IMR-90 (cell line): ENCODE measurements at regions not wholly inside any gene's neighbourhood (a gene's known extent, or its start where the extent isn't known, plus 50 kb on each side); places are given as distances from the start of the nearest gene placed in this dataset.

Source experiments
- ATAC-seq: fragments of 200-7000 bp; cut with Tn5 transposase; 2 replicates; pipeline ENCODE4 v1.9.1; 2020; ENCODE audit warnings: low read depth, mild to moderate bottlenecking, moderate library complexity
- BruUV-seq: library from RNA; stranded (reverse); fragments of 400-500 nt; replicated peaks from 2 replicates; lab custom pipeline; 2021; lab: Mats Ljungman, UMichigan
- CTCF ChIA-PET: fragments of 300-600 bp; formaldehyde crosslinking; extraction: SDS; loops from one replicate; lab custom pipeline; 2021; ENCODE audit warnings: antibody characterized with exemption; lab: Yijun Ruan, JAX
- POLR2A ChIA-PET: fragments of 300-600 bp; sonication (Branson Sonifier 250); formaldehyde crosslinking; loops from one replicate; lab custom pipeline; 2022; ENCODE audit warnings: antibody characterized with exemption; ENCODE audit not compliant: unreplicated experiment; lab: Charles Lee
- DNase-seq: peaks from one replicate; pipeline ENCODE4 v3.0.0; 2013
- H2AFZ ChIP-seq: replicated peaks from 2 replicates; pipeline ENCODE3; 2013; ENCODE audit warnings: low read length, mild to moderate bottlenecking; ENCODE audit not compliant: poor library complexity
- H2AK5ac ChIP-seq: 2 replicates; pipeline ENCODE4 v1.6.1; 2013; ENCODE audit warnings: low read depth, low read length, inconsistent platforms
- H2AK9ac ChIP-seq: replicated peaks from 2 replicates; pipeline ENCODE3; 2013; ENCODE audit warnings: mild to moderate bottlenecking, low read depth, low read length, moderate library complexity; ENCODE audit not compliant: poor library complexity
- H2BK120ac ChIP-seq: 2 replicates; pipeline ENCODE4 v1.6.1; 2013; ENCODE audit warnings: low read depth, low read length, inconsistent platforms
- H2BK15ac ChIP-seq: 3 replicates; pipeline ENCODE4 v1.6.1; 2013; ENCODE audit warnings: low read depth, low read length, inconsistent platforms
- H2BK20ac ChIP-seq: 2 replicates; pipeline ENCODE4 v1.6.1; 2013; ENCODE audit warnings: low read depth, mild to moderate bottlenecking, inconsistent platforms, low read length, moderate library complexity
- H2BK5ac ChIP-seq: 2 replicates; pipeline ENCODE4 v1.6.1; 2013; ENCODE audit warnings: mild to moderate bottlenecking, low read depth, low read length, inconsistent platforms; ENCODE audit not compliant: poor library complexity, severe bottlenecking
- H3K14ac ChIP-seq: replicated peaks from 2 replicates; pipeline ENCODE4 v1.6.1; 2013; ENCODE audit warnings: low read depth, low read length, inconsistent platforms
- H3K18ac ChIP-seq: 2 replicates; pipeline ENCODE4 v1.6.1; 2013; ENCODE audit warnings: low read depth, low read length, control low read depth
- H3K23ac ChIP-seq: 2 replicates; pipeline ENCODE4 v1.6.1; 2013; ENCODE audit warnings: low read depth, low read length, inconsistent platforms
- H3K27ac ChIP-seq: 2 replicates; pipeline ENCODE4 v1.5.1; 2013; ENCODE audit warnings: mild to moderate bottlenecking, control low read depth, low read length; ENCODE audit not compliant: insufficient read depth
- H3K27me3 ChIP-seq: 2 replicates; pipeline ENCODE4 v1.6.1; 2013; ENCODE audit warnings: low read length; ENCODE audit not compliant: control insufficient read depth, insufficient read depth
- H3K36me3 ChIP-seq: 2 replicates; pipeline ENCODE4 v1.6.1; 2013; ENCODE audit warnings: low read length, mixed read lengths; ENCODE audit not compliant: control insufficient read depth, insufficient read depth
- H3K4ac ChIP-seq: 2 replicates; pipeline ENCODE4 v1.6.1; 2013; ENCODE audit warnings: low read depth, low read length, inconsistent platforms
- H3K4me1 ChIP-seq: 2 replicates; pipeline ENCODE4 v1.6.1; 2013; ENCODE audit warnings: low read length, mixed read lengths; ENCODE audit not compliant: control insufficient read depth, insufficient read depth
- H3K4me2 ChIP-seq: 2 replicates; pipeline ENCODE4 v1.6.1; 2013; ENCODE audit warnings: low read depth, mild to moderate bottlenecking, control low read depth, low read length, moderate library complexity
- H3K4me3 ChIP-seq: 2 replicates; pipeline ENCODE4 v1.5.1; 2013; ENCODE audit warnings: low read depth, mild to moderate bottlenecking, control low read depth, low read length, moderate library complexity; ENCODE audit not compliant: insufficient read depth
- H3K56ac ChIP-seq: 2 replicates; pipeline ENCODE4 v1.6.1; 2013; ENCODE audit warnings: low read length, inconsistent platforms; ENCODE audit not compliant: insufficient read depth; ENCODE audit errors: extremely low read depth
- H3K79me1 ChIP-seq, 2 experiments: 2 replicates each; pipeline ENCODE4 v1.6.1; 2013; ENCODE audit warnings: low read length in 2 of 2, inconsistent platforms in 1 of 2, low read depth in 1 of 2
- H3K9ac ChIP-seq: 2 replicates; pipeline ENCODE4 v1.6.1; 2013; ENCODE audit warnings: low read depth, low read length, control low read depth
- H3K9me1 ChIP-seq: 2 replicates; pipeline ENCODE4 v1.6.1; 2013; ENCODE audit warnings: low read length, inconsistent platforms; ENCODE audit not compliant: insufficient read depth
- H3K9me3 ChIP-seq: 2 replicates; pipeline ENCODE4 v1.6.1; 2013; ENCODE audit warnings: low read length; ENCODE audit not compliant: control insufficient read depth, insufficient read depth
- H4K20me1 ChIP-seq: 2 replicates; pipeline ENCODE4 v1.6.1; 2013; ENCODE audit warnings: low read length, inconsistent platforms; ENCODE audit not compliant: insufficient read depth
- H4K5ac ChIP-seq: 2 replicates; pipeline ENCODE4 v1.6.1; 2013; ENCODE audit warnings: mild to moderate bottlenecking, low read depth, low read length, control low read depth
- H4K8ac ChIP-seq, 2 experiments: 2 replicates each; pipeline ENCODE4 v1.6.1; 2013; ENCODE audit warnings: low read depth in 2 of 2, low read length in 2 of 2, control low read depth in 1 of 2, inconsistent platforms in 1 of 2
- H4K91ac ChIP-seq: 2 replicates; pipeline ENCODE4 v1.6.1; 2013; ENCODE audit warnings: low read depth, low read length, inconsistent platforms; ENCODE audit not compliant: insufficient read depth
- CEBPB ChIP-seq: IDR thresholded peaks from 2 replicates; pipeline ENCODE4 v1.6.1; 2012; ENCODE audit warnings: low read depth, low read length, improper control_type of control experiment
- CHD1 ChIP-seq: IDR thresholded peaks from 2 replicates; pipeline ENCODE4 v1.6.1; 2012; ENCODE audit warnings: low read depth, low read length, improper control_type of control experiment
- FOS ChIP-seq: fragments of 150-350 bp; IDR thresholded peaks from 2 replicates; pipeline ENCODE4 v1.6.1; 2016; ENCODE audit warnings: low read depth, low read length
- MAZ ChIP-seq: IDR thresholded peaks from 2 replicates; pipeline ENCODE4 v1.6.1; 2012; ENCODE audit warnings: low read depth, mild to moderate bottlenecking, low read length, improper control_type of control experiment, moderate library complexity, borderline replicate concordance
- NFE2L2 ChIP-seq: fragments of 150-350 bp; IDR thresholded peaks from 2 replicates; pipeline ENCODE4 v1.6.1; 2016; ENCODE audit warnings: low read depth, mild to moderate bottlenecking, low read length
- POLR2A ChIP-seq: IDR thresholded peaks from 2 replicates; pipeline ENCODE4 v1.6.1; 2012; ENCODE audit warnings: mild to moderate bottlenecking, low read depth, low read length
- WGBS, 2 experiments: methylation state at CpG; one replicate each; pipeline versions ENCODE4 v1.1.5 to v1.1.7; 2013; ENCODE audit warnings: missing lambda C conversion rate in 2 of 2; ENCODE audit not compliant: insufficient read length in 1 of 2; ENCODE audit errors: extremely low coverage in 2 of 2; 5-methylcytosine and 5-hydroxymethylcytosine counted together
- dilution Hi-C: fragments of 300-500 bp; cut with HindIII; formaldehyde crosslinking; loops from one replicate; pipeline ENCODE4 v1.14.3; 2018; ENCODE audit warnings: low sequenced_read_pairs; ENCODE audit not compliant: unreplicated experiment
- in situ Hi-C: fragments of 300-500 bp; cut with MboI; formaldehyde crosslinking; loops from 3 replicates; pipeline ENCODE4 v1.14.3; 2019; ENCODE audit warnings: low sequenced_read_pairs, inconsistent platforms, mixed read lengths
- intact Hi-C: fragments of 100-400 bp; cut with micrococcal nuclease; formaldehyde crosslinking; loops from 2 replicates; pipeline ENCODE4 v1.10.0; 2022
- TF ChIP-seq, protein P1 (sequence below): fragments of 150-350 bp; IDR thresholded peaks from 2 replicates; pipeline ENCODE4 v1.6.1; 2016; ENCODE audit warnings: low read depth, mild to moderate bottlenecking, low read length, moderate library complexity, borderline replicate concordance
- TF ChIP-seq, protein P2 (sequence below): fragments of 150-350 bp; IDR thresholded peaks from 2 replicates; pipeline ENCODE4 v1.6.1; 2017; ENCODE audit warnings: mild to moderate bottlenecking, antibody characterized with exemption, low read length, low read depth
- TF ChIP-seq, protein P3 (sequence below): conservative IDR thresholded peaks from 2 replicates; pipeline ENCODE4 v1.5.1; 2012; ENCODE audit warnings: mild to moderate bottlenecking, low read depth, low read length, improper control_type of control experiment

DNA sequence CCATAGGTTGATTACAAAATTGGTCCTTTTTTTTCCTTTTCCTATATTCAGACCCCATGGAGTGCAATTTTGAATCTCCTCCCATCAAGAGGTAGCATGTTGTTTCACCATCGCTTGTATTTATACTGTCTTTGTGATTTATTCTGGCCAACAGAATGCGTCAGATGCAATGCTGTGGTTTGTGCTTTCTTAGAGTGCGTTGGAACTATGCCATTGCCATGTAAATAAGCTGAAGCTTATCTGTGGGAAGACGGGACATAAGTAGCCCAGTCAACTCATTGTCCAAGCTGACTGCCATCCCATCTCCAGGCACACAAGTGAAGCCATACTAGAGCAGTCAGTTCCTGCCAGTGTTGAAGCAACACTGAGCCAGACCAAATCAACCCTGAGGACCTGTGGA lies 1339.3 kb upstream of the GOT2 start:
- no peak overlapping the region for H3K9ac ChIP-seq
- H3K23ac ChIP-seq: no peak overlapping the region
- H3K56ac ChIP-seq: no peak overlapping the region
- no peaks in the 10 kb centered on the region for H3K27me3 ChIP-seq
- no peak overlapping the region for H2BK20ac ChIP-seq
- H2BK120ac ChIP-seq: no peak overlapping the region
- no peaks in the 10 kb centered on the region for H3K4me1 ChIP-seq
- no peak overlapping the region for H2AFZ ChIP-seq
- H3K18ac ChIP-seq: no peak overlapping the region
- no peaks in the 10 kb centered on the region for H3K9me1 ChIP-seq
- H3K4me3 ChIP-seq: no peak overlapping the region
- no peak overlapping the region for H3K27ac ChIP-seq
- H4K8ac ChIP-seq: no peak overlapping the region
- POLR2A ChIA-PET: no interaction called here
- H3K36me3 ChIP-seq: no peaks in the 10 kb centered on the region
- no CpG with 5 or more reads among the region's 4 CpGs for WGBS, 2 experiments
- no peaks in the 10 kb centered on the region for H3K79me1 ChIP-seq
- no peak overlapping the region for H4K5ac ChIP-seq
- H3K4ac ChIP-seq: no peak overlapping the region
- CTCF ChIA-PET: no interaction called here
- H3K4me2 ChIP-seq: no peak overlapping the region
- in situ Hi-C loops (no loop called here), intact Hi-C loops (no loop called here), dilution Hi-C loops (no loop called here)
- no peak overlapping the region for H3K14ac ChIP-seq
- no TSS peak for BruUV-seq
- no peak for TF ChIP-seq NFE2L2
- no peak for TF ChIP-seq POLR2A
- TF ChIP-seq, protein P1, sequence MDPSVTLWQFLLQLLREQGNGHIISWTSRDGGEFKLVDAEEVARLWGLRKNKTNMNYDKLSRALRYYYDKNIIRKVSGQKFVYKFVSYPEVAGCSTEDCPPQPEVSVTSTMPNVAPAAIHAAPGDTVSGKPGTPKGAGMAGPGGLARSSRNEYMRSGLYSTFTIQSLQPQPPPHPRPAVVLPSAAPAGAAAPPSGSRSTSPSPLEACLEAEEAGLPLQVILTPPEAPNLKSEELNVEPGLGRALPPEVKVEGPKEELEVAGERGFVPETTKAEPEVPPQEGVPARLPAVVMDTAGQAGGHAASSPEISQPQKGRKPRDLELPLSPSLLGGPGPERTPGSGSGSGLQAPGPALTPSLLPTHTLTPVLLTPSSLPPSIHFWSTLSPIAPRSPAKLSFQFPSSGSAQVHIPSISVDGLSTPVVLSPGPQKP: no peak
- TF ChIP-seq, protein P2, sequence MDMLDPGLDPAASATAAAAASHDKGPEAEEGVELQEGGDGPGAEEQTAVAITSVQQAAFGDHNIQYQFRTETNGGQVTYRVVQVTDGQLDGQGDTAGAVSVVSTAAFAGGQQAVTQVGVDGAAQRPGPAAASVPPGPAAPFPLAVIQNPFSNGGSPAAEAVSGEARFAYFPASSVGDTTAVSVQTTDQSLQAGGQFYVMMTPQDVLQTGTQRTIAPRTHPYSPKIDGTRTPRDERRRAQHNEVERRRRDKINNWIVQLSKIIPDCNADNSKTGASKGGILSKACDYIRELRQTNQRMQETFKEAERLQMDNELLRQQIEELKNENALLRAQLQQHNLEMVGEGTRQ: no peak
- no peak for TF ChIP-seq CEBPB
- no peak for TF ChIP-seq CHD1
- no peak for TF ChIP-seq MAZ
- TF ChIP-seq FOS: no peak
- TF ChIP-seq, protein P3, sequence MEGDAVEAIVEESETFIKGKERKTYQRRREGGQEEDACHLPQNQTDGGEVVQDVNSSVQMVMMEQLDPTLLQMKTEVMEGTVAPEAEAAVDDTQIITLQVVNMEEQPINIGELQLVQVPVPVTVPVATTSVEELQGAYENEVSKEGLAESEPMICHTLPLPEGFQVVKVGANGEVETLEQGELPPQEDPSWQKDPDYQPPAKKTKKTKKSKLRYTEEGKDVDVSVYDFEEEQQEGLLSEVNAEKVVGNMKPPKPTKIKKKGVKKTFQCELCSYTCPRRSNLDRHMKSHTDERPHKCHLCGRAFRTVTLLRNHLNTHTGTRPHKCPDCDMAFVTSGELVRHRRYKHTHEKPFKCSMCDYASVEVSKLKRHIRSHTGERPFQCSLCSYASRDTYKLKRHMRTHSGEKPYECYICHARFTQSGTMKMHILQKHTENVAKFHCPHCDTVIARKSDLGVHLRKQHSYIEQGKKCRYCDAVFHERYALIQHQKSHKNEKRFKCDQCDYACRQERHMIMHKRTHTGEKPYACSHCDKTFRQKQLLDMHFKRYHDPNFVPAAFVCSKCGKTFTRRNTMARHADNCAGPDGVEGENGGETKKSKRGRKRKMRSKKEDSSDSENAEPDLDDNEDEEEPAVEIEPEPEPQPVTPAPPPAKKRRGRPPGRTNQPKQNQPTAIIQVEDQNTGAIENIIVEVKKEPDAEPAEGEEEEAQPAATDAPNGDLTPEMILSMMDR: no peak
- no peak for DNase-seq
- no peak overlapping the region for H2AK9ac ChIP-seq
- no peaks in the 10 kb centered on the region for H4K20me1 ChIP-seq
- no peak overlapping the region for H2AK5ac ChIP-seq
- ATAC-seq: no peak
- H3K9me3 ChIP-seq: no peaks in the 10 kb centered on the region
- no peak overlapping the region for H2BK5ac ChIP-seq
- no peak overlapping the region for H2BK15ac ChIP-seq
- H4K91ac ChIP-seq: no peak overlapping the region
